ENCODE measurements at regions not wholly inside any gene's neighbourhood (a gene's known extent, or its start where the extent isn't known, plus 50 kb on each side); places are given as distances from the start of the nearest gene placed in this dataset.

GRCh38 chr6:65933390-65933789, 226.4 kb upstream of the EYS start:
- TF ChIP-seq CTCF (IDR thresholded peaks at IDR 0.05 in 2 of 3, conservative IDR thresholded peaks at IDR 0.05 in 1 of 3; ENCODE audit: control insufficient read depth in 2 of 3, extremely low read depth in 1 of 3, insufficient read depth in 1 of 3, low read depth in 3 of 3, low read length in 3 of 3) (no peak), EP300 (IDR thresholded peaks at IDR 0.05; ENCODE audit: borderline replicate concordance in 1 of 2, control insufficient read depth in 1 of 2, low read depth in 2 of 2, low read length in 2 of 2) (no peak), IKZF1 (conservative IDR thresholded peaks at IDR 0.05) (no peak), ZBED1 (IDR thresholded peaks at IDR 0.05; ENCODE audit: borderline replicate concordance) (no peak), CREB1 (IDR thresholded peaks at IDR 0.05; ENCODE audit: low read depth) (no peak), CHD1 (IDR thresholded peaks at IDR 0.05; ENCODE audit: low read depth, low read length) (no peak), MAX (IDR thresholded peaks at IDR 0.05; ENCODE audit: low read depth, low read length) (no peak), POLR2A (IDR thresholded peaks at IDR 0.05; ENCODE audit: low read depth, low read length) (no peak)
